OCI-LY7 (cell line): ENCODE measurements at regions not wholly inside any gene's neighbourhood (a gene's known extent, or its start where the extent isn't known, plus 50 kb on each side); places are given as distances from the start of the nearest gene placed in this dataset.

Experiments used
- CTCF ChIP-seq: fragments of 200-600 bp; sonication (generic); conservative IDR thresholded peaks from 2 replicates; pipeline ENCODE4 v1.5.1; 2014; ENCODE audit warnings: mild to moderate bottlenecking, antibody characterized with exemption, low read length, moderate library complexity, mixed read lengths
- EZH2phosphoT487 ChIP-seq: fragments of 200-600 bp; sonication (generic); IDR thresholded peaks from 2 replicates; pipeline ENCODE4 v1.6.1; 2018; ENCODE audit warnings: low read depth, borderline replicate concordance, mild to moderate bottlenecking, mixed run types, antibody characterized with exemption, low read length, moderate library complexity, mixed read lengths

GRCh38 chr9:97790542-97790941 is 62.5 kb upstream of the FOXE1 start:
- no peak for TF ChIP-seq CTCF
- no peak for TF ChIP-seq EZH2phosphoT487
